ENCODE measurements at regions not wholly inside any gene's neighbourhood (a gene's known extent, or its start where the extent isn't known, plus 50 kb on each side); places are given as distances from the start of the nearest gene placed in this dataset.

GRCh38 chr13:80548915-80549314 lies 208.0 kb upstream of the SPRY2 start:
- Histone ChIP-seq H3K36me3 (ENCODE audit: control insufficient read depth, insufficient read depth, low read length) (no peaks in the 10 kb centered on the region), H2BK15ac (ENCODE audit: low read depth, low read length) (no peak overlapping the region), H3K56ac (ENCODE audit: extremely low read depth, insufficient read depth, low read length) (no peak overlapping the region), H2AK5ac (ENCODE audit: low read depth, low read length) (no peak overlapping the region), H3K9me3 (ENCODE audit: control insufficient read depth, insufficient read depth, low read length) (no peaks in the 10 kb centered on the region), H3K4me3 (ENCODE audit: insufficient read depth, low read depth, low read length) (no peak overlapping the region), H3K9me1 (ENCODE audit: insufficient read depth, low read length) (no peaks in the 10 kb centered on the region), H3K79me1 (ENCODE audit: low read depth in 1 of 2, low read length in 2 of 2) (no peaks in the 10 kb centered on the region), H2AK9ac (replicated peaks; ENCODE audit: low read depth, low read length, poor library complexity) (no peak overlapping the region), H3K4me1 (ENCODE audit: control insufficient read depth, insufficient read depth, low read length) (no peaks in the 10 kb centered on the region), H3K18ac (ENCODE audit: low read depth, low read length) (no peak overlapping the region), H3K23ac (ENCODE audit: low read depth, low read length) (no peak overlapping the region), H4K8ac (ENCODE audit: low read depth in 2 of 2, low read length in 2 of 2) (no peak overlapping the region), H2BK120ac (ENCODE audit: low read depth, low read length) (no peak overlapping the region), H4K20me1 (ENCODE audit: insufficient read depth, low read length) (no peaks in the 10 kb centered on the region), H2BK20ac (ENCODE audit: low read depth, low read length) (no peak overlapping the region), H4K91ac (ENCODE audit: insufficient read depth, low read depth, low read length) (no peak overlapping the region), H2BK5ac (ENCODE audit: low read depth, low read length, poor library complexity, severe bottlenecking) (no peak overlapping the region), H3K9ac (ENCODE audit: low read depth, low read length) (no peak overlapping the region), H4K5ac (ENCODE audit: low read depth, low read length) (no peak overlapping the region), H3K4me2 (ENCODE audit: low read depth, low read length) (no peak overlapping the region), H3K14ac (replicated peaks; ENCODE audit: low read depth, low read length) (no peak overlapping the region), H3K27ac (ENCODE audit: insufficient read depth, low read length) (no peak overlapping the region), H3K4ac (ENCODE audit: low read depth, low read length) (no peak overlapping the region), H3K27me3 (ENCODE audit: control insufficient read depth, insufficient read depth, low read length) (no peaks in the 10 kb centered on the region), H2AFZ (replicated peaks; ENCODE audit: low read length, poor library complexity) (no peak overlapping the region)
- ChIA-PET POLR2A (ENCODE audit: unreplicated experiment) (no interaction called here), CTCF (no interaction called here)
- BruUV-seq (replicated peaks), result no TSS peak
- no peak for DNase-seq
- no peak for ATAC-seq (ENCODE audit: low read depth)
- TF ChIP-seq MXI1 (IDR thresholded peaks at IDR 0.05; ENCODE audit: borderline replicate concordance, low read depth, low read length) (no peak), CHD1 (IDR thresholded peaks at IDR 0.05; ENCODE audit: low read depth, low read length) (no peak), MAFK (IDR thresholded peaks at IDR 0.05; ENCODE audit: low read depth, low read length) (no peak), POLR2A (IDR thresholded peaks at IDR 0.05; ENCODE audit: low read depth, low read length) (no peak), BHLHE40 (IDR thresholded peaks at IDR 0.05; ENCODE audit: low read depth, low read length) (no peak), RCOR1 (IDR thresholded peaks at IDR 0.05; ENCODE audit: insufficient replicate concordance, low read length) (no peak), NFE2L2 (IDR thresholded peaks at IDR 0.05; ENCODE audit: low read depth, low read length) (no peak), USF2 (IDR thresholded peaks at IDR 0.05; ENCODE audit: low read depth, low read length) (no peak), FOS (IDR thresholded peaks at IDR 0.05; ENCODE audit: low read depth, low read length) (no peak), MAZ (IDR thresholded peaks at IDR 0.05; ENCODE audit: borderline replicate concordance, low read depth, low read length) (no peak), ELK1 (IDR thresholded peaks at IDR 0.05; ENCODE audit: borderline replicate concordance, low read depth, low read length) (no peak), CEBPB (IDR thresholded peaks at IDR 0.05; ENCODE audit: low read depth, low read length) (no peak), SMC3 (IDR thresholded peaks at IDR 0.05; ENCODE audit: low read depth, low read length) (no peak), CTCF (conservative IDR thresholded peaks at IDR 0.05; ENCODE audit: low read depth, low read length) (no peak), RAD21 (IDR thresholded peaks at IDR 0.05; ENCODE audit: low read length) (no peak), RFX5 (IDR thresholded peaks at IDR 0.05; ENCODE audit: low read depth, low read length) (no peak)
- intact Hi-C loops (cut with micrococcal nuclease) (no loop called here), in situ Hi-C loops (cut with MboI; ENCODE audit: low sequenced_read_pairs) (no loop called here), dilution Hi-C loops (cut with HindIII; ENCODE audit: low sequenced_read_pairs, unreplicated experiment) (no loop called here)

All from IMR-90 (cell line).